ENCODE measurements at regions not wholly inside any gene's neighbourhood (a gene's known extent, or its start where the extent isn't known, plus 50 kb on each side); places are given as distances from the start of the nearest gene placed in this dataset.

- DNase-seq, result no peak
These were observed 175.4 kb upstream of the GBE1 start for GRCh38 chr3:81936817-81937216.

- no peak for DNase-seq
These were observed 171.2 kb upstream of the GBE1 start for GRCh38 chr3:81932681-81933080.

GRCh38 chr3:81931265-81932251, 170.1 kb upstream of the GBE1 start:
- no peak for DNase-seq

GRCh38 chr3:81929697-81930096, 168.3 kb upstream of the GBE1 start:
- no peak for DNase-seq

- no peak for DNase-seq
These were observed 166.4 kb upstream of the GBE1 start for GRCh38 chr3:81927811-81928210.

- DNase-seq, result no peak
These were observed 163.9 kb upstream of the GBE1 start for GRCh38 chr3:81925385-81925784.

- DNase-seq, result no peak
These were observed 161.6 kb upstream of the GBE1 start for GRCh38 chr3:81923038-81923437.

- DNase-seq, result no peak
These were observed 161.0 kb upstream of the GBE1 start for GRCh38 chr3:81922404-81922803.

GRCh38 chr3:81920816-81921215, 159.4 kb upstream of the GBE1 start:
- no peak for DNase-seq

- DNase-seq, result no peak
These were observed 155.4 kb upstream of the GBE1 start for GRCh38 chr3:81916890-81917289.

GRCh38 chr3:81913886-81914663, 152.6 kb upstream of the GBE1 start:
- DNase-seq, result no peak

- DNase-seq, result no peak
These were observed 149.8 kb upstream of the GBE1 start for GRCh38 chr3:81911221-81911620.

- no peak for DNase-seq
These were observed 148.9 kb upstream of the GBE1 start for GRCh38 chr3:81910244-81910852.

- DNase-seq, result no peak
These were observed 148.4 kb upstream of the GBE1 start for GRCh38 chr3:81909796-81910195.

- no peak for DNase-seq
These were observed 147.1 kb upstream of the GBE1 start for GRCh38 chr3:81908561-81908960.

GRCh38 chr3:81898336-81898735, 136.9 kb upstream of the GBE1 start:
- DNase-seq, result no peak

GRCh38 chr3:81894598-81894997, 133.2 kb upstream of the GBE1 start:
- DNase-seq, result no peak

GRCh38 chr3:81891055-81891895, 129.8 kb upstream of the GBE1 start:
- no peak for DNase-seq

- DNase-seq, result no peak
These were observed 127.6 kb upstream of the GBE1 start for GRCh38 chr3:81888914-81889557.

- DNase-seq, result no peak
These were observed 126.0 kb upstream of the GBE1 start for GRCh38 chr3:81887448-81887847.

- DNase-seq, result no peak
These were observed 124.6 kb upstream of the GBE1 start for GRCh38 chr3:81886081-81886480.

- no peak for DNase-seq
These were observed 123.3 kb upstream of the GBE1 start for GRCh38 chr3:81884791-81885190.

Measured in NCI-H187 (cell line).